NT2/D1 (cell line): ENCODE measurements at regions not wholly inside any gene's neighbourhood (a gene's known extent, or its start where the extent isn't known, plus 50 kb on each side); places are given as distances from the start of the nearest gene placed in this dataset.
"Not testable (repeated sequence)": the region's sequence is repeated elsewhere in the genome, so short reads cannot be mapped to it uniquely, and the experiment has no call there.

Source experiments
- DNase-seq: peaks from one replicate; pipeline ENCODE4 v3.0.0-alpha.2; 2011; ENCODE audit warnings: low read depth, low spot score
- H3K27me3 ChIP-seq: 2 replicates; pipeline ENCODE4 v1.6.0; 2011; ENCODE audit warnings: mild to moderate bottlenecking; ENCODE audit not compliant: insufficient read length, insufficient read depth
- H3K36me3 ChIP-seq: 2 replicates; pipeline ENCODE4 v1.6.1; 2011; ENCODE audit warnings: mild to moderate bottlenecking, low read length, mixed read lengths; ENCODE audit not compliant: insufficient read depth, insufficient read length
- H3K4me1 ChIP-seq: 2 replicates; pipeline ENCODE4 v1.5.1; 2011; ENCODE audit not compliant: insufficient read depth, insufficient read length
- H3K4me3 ChIP-seq: 2 replicates; pipeline ENCODE4 v1.5.1; 2011; ENCODE audit warnings: low read depth; ENCODE audit not compliant: insufficient read length
- H3K9ac ChIP-seq: 2 replicates; pipeline ENCODE4 v1.6.0; 2011; ENCODE audit warnings: low read depth; ENCODE audit not compliant: insufficient read length
- H3K9me3 ChIP-seq: 2 replicates; pipeline ENCODE4 v1.5.1; 2011; ENCODE audit warnings: mild to moderate bottlenecking, low read length; ENCODE audit not compliant: insufficient read depth
- SUZ12 ChIP-seq: IDR thresholded peaks from 2 replicates; pipeline ENCODE4 v1.6.1; 2011; ENCODE audit not compliant: insufficient read length, insufficient read depth; ENCODE audit errors: extremely low read depth
- YY1 ChIP-seq: IDR thresholded peaks from 2 replicates; pipeline ENCODE4 v1.6.1; 2011; ENCODE audit not compliant: insufficient read length, insufficient read depth
- ZNF274 ChIP-seq: IDR thresholded peaks from 2 replicates; pipeline ENCODE4 v1.6.1; 2011; ENCODE audit warnings: mild to moderate bottlenecking, low read depth, low read length

DNA sequence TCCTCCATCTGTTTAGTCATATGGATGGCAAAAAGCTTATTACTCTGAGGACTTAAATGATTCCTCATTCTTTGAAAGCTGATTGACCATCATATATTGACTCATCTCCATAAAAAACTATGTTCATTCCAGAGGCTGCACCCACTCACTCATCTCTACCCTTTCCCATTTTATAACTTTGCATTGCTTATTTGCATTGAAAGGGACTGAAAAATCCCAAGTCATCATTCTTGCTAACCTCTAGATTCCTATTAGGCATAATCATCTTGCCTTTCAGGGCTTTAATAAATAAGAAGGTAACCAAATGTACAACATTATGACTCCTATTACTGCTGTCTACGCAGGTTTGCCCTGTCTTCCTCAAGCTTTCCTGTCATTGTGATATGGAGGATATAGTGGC lies 1180.3 kb upstream of the B3GALT2 start:
- Histone ChIP-seq H3K4me1 (no peaks in the 10 kb centered on the region), H3K36me3 (no peaks in the 10 kb centered on the region), H3K9ac (no peak overlapping the region), H3K27me3 (no peaks in the 10 kb centered on the region), H3K9me3 (no peaks in the 10 kb centered on the region), H3K4me3 (no peak overlapping the region)
- no peak for DNase-seq
- TF ChIP-seq ZNF274 (no peak), SUZ12 (no peak), YY1 (no peak)

DNA sequence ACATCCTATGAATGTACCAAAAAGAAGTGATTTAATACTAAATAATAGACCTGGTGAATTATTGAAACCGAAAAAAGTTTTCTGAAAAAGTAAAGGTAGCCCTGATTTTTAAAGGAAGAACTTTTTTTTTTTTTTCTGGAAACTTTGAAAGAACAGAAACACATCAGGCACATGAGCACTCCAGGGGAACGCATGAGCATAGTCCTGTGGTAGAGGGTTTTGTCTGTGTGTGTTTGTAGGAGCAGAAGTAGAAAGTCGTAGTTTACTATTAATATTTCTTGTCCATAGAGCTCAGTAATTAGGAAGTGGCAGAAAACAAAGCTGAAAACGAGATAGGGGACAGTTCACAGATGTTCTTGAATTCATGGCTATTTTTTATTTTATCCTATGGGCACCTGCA lies 1175.9 kb upstream of the B3GALT2 start:
- H3K4me3 ChIP-seq: no peak overlapping the region
- H3K9me3 ChIP-seq: no peaks in the 10 kb centered on the region; the same call in 1 of the 2 replicates
- no peaks in the 10 kb centered on the region for H3K36me3 ChIP-seq
- TF ChIP-seq ZNF274 (no peak), SUZ12 (no peak), YY1 (no peak)
- no peaks in the 10 kb centered on the region for H3K4me1 ChIP-seq
- no peaks in the 10 kb centered on the region for H3K27me3 ChIP-seq
- no peak for DNase-seq
- H3K9ac ChIP-seq: no peak overlapping the region

DNA sequence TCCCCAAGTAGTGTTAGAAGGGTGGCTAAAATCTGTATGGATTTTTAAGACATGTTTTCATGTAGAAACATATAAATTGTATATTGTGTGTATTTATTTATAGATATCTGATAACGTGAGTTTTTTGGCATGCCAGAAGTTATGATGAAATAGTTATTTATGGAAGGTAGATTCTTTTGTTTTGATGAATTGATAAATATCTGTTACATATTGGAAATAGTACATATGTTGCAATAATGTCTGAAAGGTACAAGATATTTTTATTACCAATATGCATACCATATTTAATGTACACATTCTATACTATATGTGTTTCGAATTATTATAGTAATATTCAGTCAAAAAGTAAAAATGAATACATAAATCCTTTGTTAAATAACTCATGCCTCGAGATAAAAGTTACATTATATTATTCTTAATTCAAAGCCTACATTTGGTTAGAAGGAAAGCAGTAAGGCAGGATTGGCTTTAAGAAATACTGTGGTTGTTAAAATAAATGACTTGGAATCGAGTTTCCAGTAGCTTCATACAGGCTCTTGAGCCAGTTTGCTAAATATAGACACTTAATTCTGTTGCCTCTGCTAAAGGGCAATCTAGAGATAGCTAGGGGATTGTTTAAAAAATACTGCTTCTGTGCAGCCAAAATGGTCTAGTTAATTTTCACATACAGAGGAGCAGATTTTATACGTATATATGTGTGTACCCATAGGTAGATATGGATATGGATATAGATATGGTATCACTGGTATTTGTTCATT lies 1175.1 kb upstream of the B3GALT2 start:
- Histone ChIP-seq H3K4me1 (no peaks in the 10 kb centered on the region), H3K4me3 (no peak overlapping the region), H3K9me3 (no peaks in the 10 kb centered on the region; the same call in 1 of the 2 replicates), H3K27me3 (no peaks in the 10 kb centered on the region), H3K36me3 (no peaks in the 10 kb centered on the region), H3K9ac (no peak overlapping the region)
- DNase-seq: no peak
- TF ChIP-seq SUZ12 (no peak), ZNF274 (no peak), YY1 (no peak)

DNA sequence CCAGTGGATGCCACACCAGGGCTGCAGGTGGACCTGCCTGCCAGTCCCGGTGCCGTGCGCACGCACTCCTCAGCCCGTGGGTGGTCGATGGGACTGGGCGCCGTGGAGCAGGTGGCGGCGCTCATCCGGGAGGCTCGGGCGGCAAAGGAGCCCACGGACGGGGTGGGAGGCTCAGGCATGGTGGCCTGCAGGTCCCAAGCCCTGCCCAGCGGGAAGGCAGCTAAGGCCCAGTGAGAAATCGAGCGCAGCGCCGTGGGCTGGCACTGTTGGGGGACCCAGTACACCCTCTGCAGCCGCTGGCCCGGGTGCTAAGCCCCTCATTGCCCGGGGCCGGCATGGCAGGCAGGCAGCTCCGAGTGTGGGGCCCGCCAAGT lies 1171.8 kb upstream of the B3GALT2 start:
- Histone ChIP-seq H3K4me3 (no peak overlapping the region), H3K27me3 (no peaks in the 10 kb centered on the region), H3K36me3 (no peaks in the 10 kb centered on the region), H3K9me3 (no peaks in the 10 kb centered on the region; the same call in 1 of the 2 replicates), H3K4me1 (no peaks in the 10 kb centered on the region), H3K9ac (no peak overlapping the region)
- DNase-seq: no peak
- TF ChIP-seq ZNF274: no peak
- no peak for TF ChIP-seq YY1
- TF ChIP-seq SUZ12: no peak

DNA sequence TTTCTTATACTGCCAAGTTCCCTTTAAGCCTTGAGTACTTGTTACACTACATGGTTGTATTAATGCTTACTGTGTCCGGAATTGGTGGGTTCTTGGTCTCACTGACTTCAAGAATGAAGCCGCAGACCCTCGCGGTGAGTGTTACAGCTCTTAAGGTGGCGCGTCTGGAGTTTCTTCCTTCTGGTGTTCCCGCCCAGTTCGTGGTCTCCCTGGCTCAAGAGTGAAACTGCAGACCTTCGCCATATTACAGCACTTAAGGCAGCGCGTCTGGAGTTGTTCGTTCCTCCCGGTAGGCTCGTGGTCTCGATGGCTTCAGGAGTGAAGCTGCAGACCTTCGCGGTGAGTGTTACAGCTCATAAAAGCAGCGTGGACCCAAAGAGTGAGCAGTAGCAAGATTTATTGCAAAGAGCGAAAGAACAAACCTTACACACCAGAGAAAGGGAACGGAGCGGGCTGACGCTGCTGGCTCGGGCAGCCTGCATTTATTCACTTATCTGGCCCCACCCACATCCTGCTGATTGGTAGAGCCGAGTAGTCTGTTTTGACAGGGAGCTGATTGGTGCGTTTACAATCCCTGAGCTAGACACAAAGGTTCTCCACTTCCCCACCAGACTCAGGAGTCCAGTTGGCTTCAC lies 1171.3 kb upstream of the B3GALT2 start:
- H3K9ac ChIP-seq, H3K4me1 ChIP-seq, H3K27me3 ChIP-seq, H3K36me3 ChIP-seq, DNase-seq, H3K4me3 ChIP-seq, H3K9me3 ChIP-seq: not testable (repeated sequence)

DNA sequence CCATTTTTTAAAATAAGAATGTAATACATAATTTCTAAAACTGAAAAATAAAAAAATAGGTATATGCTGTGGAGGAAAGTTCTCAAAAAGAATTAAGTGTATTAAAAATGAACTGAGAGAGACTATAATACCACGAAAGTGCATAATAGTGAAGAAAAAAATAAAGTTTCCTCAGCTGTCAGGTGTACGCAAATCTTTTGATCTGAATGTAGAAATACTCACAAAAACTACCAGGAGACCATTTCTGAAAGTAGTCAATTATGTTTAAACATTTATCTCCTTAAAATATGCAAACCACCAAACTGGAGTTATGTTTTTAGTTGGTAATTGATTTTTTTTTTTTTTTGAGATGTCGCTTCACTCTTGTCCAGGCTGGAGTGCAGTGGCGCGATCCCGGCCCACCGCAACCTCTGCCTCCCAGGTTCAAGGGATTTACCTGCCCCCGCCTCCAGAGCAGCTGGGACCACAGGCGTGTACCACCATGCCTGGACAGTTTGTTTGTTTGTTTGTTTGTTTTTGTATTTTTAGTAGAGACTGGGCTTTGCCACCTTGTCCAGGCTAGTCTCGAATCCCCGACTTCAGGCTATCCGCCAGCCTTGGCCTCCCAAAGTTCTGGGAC lies 1169.2 kb upstream of the B3GALT2 start:
- no peaks in the 10 kb centered on the region for H3K4me1 ChIP-seq
- no peak overlapping the region for H3K4me3 ChIP-seq
- no peaks in the 10 kb centered on the region for H3K36me3 ChIP-seq
- H3K9ac ChIP-seq: no peak overlapping the region
- no peaks in the 10 kb centered on the region for H3K27me3 ChIP-seq
- DNase-seq: no peak
- TF ChIP-seq YY1 (no peak), ZNF274 (no peak), SUZ12 (no peak)
- no peaks in the 10 kb centered on the region; the same call in 1 of the 2 replicates for H3K9me3 ChIP-seq

DNA sequence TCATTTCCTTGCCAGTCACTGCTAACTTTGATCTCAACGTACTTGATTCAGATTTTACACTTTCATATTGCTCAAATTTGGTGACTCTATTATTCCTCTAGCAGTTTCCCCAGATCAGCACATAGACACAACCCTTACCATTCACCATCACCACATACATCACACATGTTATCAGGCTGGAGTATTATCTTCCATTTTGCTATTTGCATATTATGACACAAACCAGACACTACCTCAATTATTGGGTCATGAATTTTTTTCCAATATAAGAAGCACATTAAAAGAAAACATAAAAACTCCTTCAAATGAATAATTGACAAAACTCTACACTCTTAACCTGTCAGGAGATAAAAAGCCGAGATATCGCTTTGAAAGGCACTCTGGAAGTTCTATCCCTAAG lies 1166.7 kb upstream of the B3GALT2 start:
- DNase-seq: no peak
- Histone ChIP-seq H3K27me3 (no peaks in the 10 kb centered on the region), H3K9ac (no peak overlapping the region), H3K36me3 (no peaks in the 10 kb centered on the region), H3K4me3 (no peak overlapping the region), H3K4me1 (no peaks in the 10 kb centered on the region), H3K9me3 (no peaks in the 10 kb centered on the region; the same call in 1 of the 2 replicates)
- TF ChIP-seq SUZ12: no peak
- no peak for TF ChIP-seq ZNF274
- no peak for TF ChIP-seq YY1
